ENCODE measurements at regions not wholly inside any gene's neighbourhood (a gene's known extent, or its start where the extent isn't known, plus 50 kb on each side); places are given as distances from the start of the nearest gene placed in this dataset.

GRCh38 chr4:152020073-152020472 lies 259.3 kb upstream of the GATB start:
- TF ChIP-seq CTCF (IDR thresholded peaks at IDR 0.05), result no peak
- DNase-seq (ENCODE audit: low spot score), result no peak
- peaks cover 0 to 22% of the 10 kb centered on the region in 2 donors for H3K4me1 ChIP-seq

GRCh38 chr4:152016303-152016620 lies 255.5 kb upstream of the GATB start:
- H3K27me3 ChIP-seq, result no peaks in the 10 kb centered on the region
- H3K27ac ChIP-seq, result no peak overlapping the region
- H3K4me3 ChIP-seq, result no peak overlapping the region
- no peak for TF ChIP-seq CTCF (IDR thresholded peaks at IDR 0.05)
- no peaks in the 10 kb centered on the region for H3K36me3 ChIP-seq
- no peak for DNase-seq (ENCODE audit: low spot score)
- H3K9me3 ChIP-seq, result peaks cover 0 to 6% of the 10 kb centered on the region in 2 donors
- H3K4me1 ChIP-seq, result no peaks in the 10 kb centered on the region

More at GRCh38 chr4:152020073-152020472, 259.3 kb upstream of the GATB start:
- no peaks in the 10 kb centered on the region for H3K9me3 ChIP-seq
- H3K4me3 ChIP-seq, result no peak overlapping the region
- H3K27ac ChIP-seq, result no peak overlapping the region
- H3K36me3 ChIP-seq, result no peaks in the 10 kb centered on the region
- H3K27me3 ChIP-seq, result no peaks in the 10 kb centered on the region

- no peak for TF ChIP-seq CTCF (IDR thresholded peaks at IDR 0.05)
- no peaks in the 10 kb centered on the region for H3K27me3 ChIP-seq
- H3K4me3 ChIP-seq, result no peak overlapping the region
- peaks cover 0 to 1% of the 10 kb centered on the region in 2 donors for H3K4me1 ChIP-seq
- DNase-seq (ENCODE audit: low spot score), result no peak
- H3K36me3 ChIP-seq, result no peaks in the 10 kb centered on the region
- H3K27ac ChIP-seq, result no peak overlapping the region
- peaks cover 0 to 6% of the 10 kb centered on the region in 2 donors for H3K9me3 ChIP-seq
Observed at GRCh38 chr4:152015597-152016302, 254.9 kb upstream of the GATB start.

DNA sequence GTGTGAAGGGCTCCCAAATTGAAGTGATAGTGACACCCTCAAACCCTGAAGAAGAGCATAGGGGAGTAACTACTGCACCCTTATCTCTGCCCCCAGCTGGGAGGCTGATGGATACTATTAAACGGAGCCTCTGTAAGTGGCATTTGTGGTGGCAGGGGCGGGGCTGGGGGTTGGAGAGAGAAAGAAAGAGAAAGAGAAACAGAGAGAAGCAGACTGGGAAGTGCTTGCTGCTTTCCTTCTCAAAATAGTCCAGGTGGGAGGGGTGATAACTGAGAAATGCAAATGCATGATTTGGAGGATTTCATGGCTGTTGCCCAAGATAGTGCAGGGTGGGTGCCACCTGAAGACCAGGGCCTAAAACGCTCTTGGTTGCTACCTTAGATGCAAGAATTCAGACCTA lies 253.5 kb upstream of the GATB start:
- TF ChIP-seq CTCF (IDR thresholded peaks at IDR 0.05), result no peak
- H3K27me3 ChIP-seq, result no peaks in the 10 kb centered on the region
- H3K36me3 ChIP-seq, result no peaks in the 10 kb centered on the region
- DNase-seq (ENCODE audit: low spot score), result no peak
- peaks cover 0 to 11% of the 10 kb centered on the region in 2 donors for H3K4me1 ChIP-seq
- no peak overlapping the region for H3K27ac ChIP-seq
- peaks cover 0 to 6% of the 10 kb centered on the region in 2 donors for H3K9me3 ChIP-seq
- H3K4me3 ChIP-seq, result no peak overlapping the region

DNA sequence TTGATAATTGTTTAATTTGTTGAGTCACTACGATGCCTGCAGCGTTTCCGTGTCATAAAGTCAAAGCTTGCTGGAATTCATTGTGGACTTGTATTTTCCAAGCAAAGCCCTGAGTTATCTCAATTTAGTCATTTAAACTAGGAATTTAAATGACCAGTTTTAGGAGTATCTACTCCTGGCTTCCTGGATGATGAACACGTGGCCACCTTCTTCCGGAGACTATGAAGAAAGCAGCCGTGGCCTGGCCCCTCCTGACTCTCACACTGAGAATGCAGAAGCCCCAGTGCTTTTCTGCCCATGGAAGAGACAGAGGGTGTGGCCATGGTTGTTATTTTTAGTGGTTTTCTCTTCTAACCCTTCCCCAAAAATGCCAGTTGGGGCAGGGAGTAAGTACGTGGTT lies 250.7 kb upstream of the GATB start:
- H3K4me1 ChIP-seq, result peaks cover 0 to 11% of the 10 kb centered on the region in 2 donors
- TF ChIP-seq CTCF (IDR thresholded peaks at IDR 0.05), result no peak
- no peaks in the 10 kb centered on the region for H3K36me3 ChIP-seq
- peaks cover 0 to 6% of the 10 kb centered on the region in 2 donors for H3K9me3 ChIP-seq
- no peaks in the 10 kb centered on the region for H3K27me3 ChIP-seq
- H3K4me3 ChIP-seq, result no peak overlapping the region
- H3K27ac ChIP-seq, result no peak overlapping the region
- DNase-seq (ENCODE audit: low spot score), result no peak

- Histone ChIP-seq H3K4me3 (no peak overlapping the region), H3K9me3 (peaks cover 0 to 6% of the 10 kb centered on the region in 2 donors), H3K27ac (no peak overlapping the region), H3K27me3 (no peaks in the 10 kb centered on the region), H3K36me3 (no peaks in the 10 kb centered on the region), H3K4me1 (peaks cover 0 to 11% of the 10 kb centered on the region in 2 donors)
- no peak for TF ChIP-seq CTCF (IDR thresholded peaks at IDR 0.05)
- no peak for DNase-seq (ENCODE audit: low spot score)
Observed at GRCh38 chr4:152010710-152011079, 249.9 kb upstream of the GATB start.
